Stomach (tissue), 8 donors: ENCODE measurements at regions not wholly inside any gene's neighbourhood (a gene's known extent, or its start where the extent isn't known, plus 50 kb on each side); places are given as distances from the start of the nearest gene placed in this dataset.

Source experiments
- DNase-seq, 2 donors: peaks; one replicate each; pipeline versions ENCODE4 v3.0.0 to v3.0.0-alpha.2; 2013 to 2019
- H3K27ac ChIP-seq, 5 donors: fragments of 200-600 bp in 4 of 5; sonication (generic) in 4 of 5; one replicate each; pipeline ENCODE4 v1.5.1; 2013 to 2019; ENCODE audit warnings: mild to moderate bottlenecking in 1 of 5, moderate library complexity in 1 of 5
- H3K27me3 ChIP-seq, 3 donors: fragments of 200-600 bp; sonication (generic); one replicate each; pipeline ENCODE4 v1.5.1; 2017 to 2019; ENCODE audit warnings: mixed run types in 1 of 3
- H3K36me3 ChIP-seq, 4 donors: fragments of 200-600 bp; sonication (generic); 1 replicate in 3 of 4; 2 replicates in 1 of 4; pipeline ENCODE4 v1.5.1; 2016 to 2019
- H3K4me1 ChIP-seq, 4 donors: fragments of 200-600 bp; sonication (generic); one replicate each; pipeline ENCODE4 v1.5.1; 2016 to 2019
- H3K4me3 ChIP-seq, 4 donors: fragments of 200-600 bp; sonication (generic) in 3 of 4; one replicate each; pipeline ENCODE4 v1.5.1; 2016 to 2019; ENCODE audit warnings: mild to moderate bottlenecking in 1 of 4
- H3K9me3 ChIP-seq, 4 donors: fragments of 200-600 bp; sonication (generic); one replicate each; pipeline ENCODE4 v1.5.1; 2016 to 2019
- CTCF ChIP-seq, 7 experiments: fragments of 450-650 bp in 4 of 7; fragments of 200-600 bp in 3 of 7; sonication (generic) in 3 of 7; IDR thresholded peaks; one replicate each; pipeline ENCODE4 v1.5.1; 2016 to 2019; ENCODE audit warnings: antibody characterized with exemption in 7 of 7, control low read depth in 2 of 7, mild to moderate bottlenecking in 1 of 7
- EP300 ChIP-seq: sonication (generic); formaldehyde crosslinking; IDR thresholded peaks from one replicate; pipeline ENCODE4 v1.6.1; 2017; ENCODE audit warnings: antibody characterized with exemption
- POLR2A ChIP-seq, 4 donors: fragments of 450-650 bp; IDR thresholded peaks; one replicate each; pipeline ENCODE4 v1.6.1; 2016; ENCODE audit warnings: antibody characterized with exemption in 4 of 4, control low read depth in 2 of 4, mild to moderate bottlenecking in 1 of 4, moderate library complexity in 1 of 4
- POLR2AphosphoS5 ChIP-seq, 3 donors: sonication (generic); formaldehyde crosslinking; IDR thresholded peaks; one replicate each; pipeline ENCODE4 v1.6.1; 2016; ENCODE audit warnings: antibody characterized with exemption in 3 of 3
- WGBS, 5 donors: extraction: QIAGEN DNeasy Blood & Tissue Kit in 3 of 5; methylation state at CpG; one replicate each; pipeline versions ENCODE4 v1.1.5 to v1.1.7; 2013 to 2018; 5-methylcytosine and 5-hydroxymethylcytosine counted together
- intact Hi-C: fragments of 100-400 bp; cut with DNase I; formaldehyde crosslinking; loops from one replicate; pipeline ENCODE4 v1.15.1; 2023; ENCODE audit warnings: low total_unique reads
- donor health status: healthy with polysubstance abuse.
- donor health status: Bipolar disorder and iron deficiency.
- donor health status: healthy.

GRCh38 chr1:56313560-56313959 is 265.8 kb downstream of the PLPP3 start:
- no peak for DNase-seq
- H3K27ac ChIP-seq: no peak overlapping the region
- TF ChIP-seq POLR2A (IDR thresholded peaks at IDR 0.05) (no peak), CTCF (IDR thresholded peaks at IDR 0.05) (no peak), POLR2AphosphoS5 (IDR thresholded peaks at IDR 0.05) (no peak), EP300 (no peak)
- no peak overlapping the region for H3K4me3 ChIP-seq
- whole genome bisulfite sequencing, 5 donors: 92 to 97% (median 97%) methylated on average over 2 of the region's 2 CpGs
- H3K4me1 ChIP-seq: no peaks in the 10 kb centered on the region
- H3K36me3 ChIP-seq: no peaks in the 10 kb centered on the region
- no peaks in the 10 kb centered on the region for H3K27me3 ChIP-seq
- intact Hi-C loops: no loop called here
- peaks cover 0 to 7% (median 2%) of the 10 kb centered on the region in 4 donors for H3K9me3 ChIP-seq

- intact Hi-C loops: no loop called here
Observed at GRCh38 chr1:56311766-56312165, 267.6 kb downstream of the PLPP3 start.

GRCh38 chr1:56310945-56311344 is 268.4 kb downstream of the PLPP3 start:
- H3K4me1 ChIP-seq: no peaks in the 10 kb centered on the region
- DNase-seq: no peak
- no peaks in the 10 kb centered on the region for H3K36me3 ChIP-seq
- WGBS, 5 donors: 73 to 88% (median 77%) methylated on average over 3 of the region's 3 CpGs
- TF ChIP-seq POLR2A (IDR thresholded peaks at IDR 0.05) (no peak), POLR2AphosphoS5 (IDR thresholded peaks at IDR 0.05) (no peak), CTCF (IDR thresholded peaks at IDR 0.05) (no peak), EP300 (no peak)
- H3K27me3 ChIP-seq: no peaks in the 10 kb centered on the region
- no peak overlapping the region for H3K4me3 ChIP-seq
- intact Hi-C loops: no loop called here
- no peak overlapping the region for H3K27ac ChIP-seq
- H3K9me3 ChIP-seq: peaks cover 0 to 7% (median 2%) of the 10 kb centered on the region in 4 donors

More at GRCh38 chr1:56311766-56312165, 267.6 kb downstream of the PLPP3 start:
- Histone ChIP-seq H3K27ac (no peak overlapping the region), H3K4me1 (no peaks in the 10 kb centered on the region), H3K36me3 (no peaks in the 10 kb centered on the region), H3K9me3 (peaks cover 0 to 7% (median 2%) of the 10 kb centered on the region in 4 donors), H3K27me3 (no peaks in the 10 kb centered on the region), H3K4me3 (no peak overlapping the region)
- 45 to 90% (median 62%) methylated on average over 2 of the region's 2 CpGs for WGBS, 5 donors
- DNase-seq: no peak
- TF ChIP-seq EP300 (no peak), CTCF (IDR thresholded peaks at IDR 0.05) (no peak), POLR2AphosphoS5 (IDR thresholded peaks at IDR 0.05) (no peak), POLR2A (IDR thresholded peaks at IDR 0.05) (no peak)

DNA sequence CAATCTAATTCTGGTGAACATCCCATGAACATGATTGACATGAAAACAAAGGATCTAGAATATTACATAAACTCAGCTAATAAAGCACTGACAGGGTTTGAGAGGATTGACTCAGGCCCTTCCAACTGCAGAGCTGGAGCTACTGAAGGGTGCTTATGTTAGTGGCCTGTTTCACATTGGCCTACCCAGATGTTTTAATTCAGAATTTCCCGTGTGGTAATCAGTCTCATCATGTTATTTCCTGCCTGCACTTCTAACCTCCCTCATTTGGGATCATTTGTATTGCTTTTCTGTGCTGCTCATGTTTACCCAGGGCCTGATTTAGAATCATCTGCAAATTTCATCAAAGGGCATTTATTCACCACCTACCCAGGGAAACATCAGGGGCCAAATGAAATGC is 270.3 kb downstream of the PLPP3 start:
- WGBS, 5 donors: 61 to 77% (median 64%) methylated on average over 1 of the region's 1 CpG
- intact Hi-C loops: no loop called here
- DNase-seq: no peak
- Histone ChIP-seq H3K9me3 (peaks cover 0 to 3% (median under 1%) of the 10 kb centered on the region in 4 donors), H3K27ac (no peak overlapping the region), H3K27me3 (no peaks in the 10 kb centered on the region), H3K36me3 (no peaks in the 10 kb centered on the region), H3K4me3 (no peak overlapping the region), H3K4me1 (no peaks in the 10 kb centered on the region)
- no peak for TF ChIP-seq POLR2AphosphoS5 (IDR thresholded peaks at IDR 0.05)
- TF ChIP-seq CTCF (IDR thresholded peaks at IDR 0.05): no peak
- TF ChIP-seq EP300: no peak
- TF ChIP-seq POLR2A (IDR thresholded peaks at IDR 0.05): no peak
